SK-N-MC (cell line): ENCODE measurements at regions not wholly inside any gene's neighbourhood (a gene's known extent, or its start where the extent isn't known, plus 50 kb on each side); places are given as distances from the start of the nearest gene placed in this dataset.

Experiments used
- EZH2 ChIP-seq: fragments of 200-600 bp; sonication (generic); IDR thresholded peaks from one replicate; pipeline ENCODE4 v1.6.1; 2017; ENCODE audit warnings: antibody characterized with exemption
- POLR2AphosphoS5 ChIP-seq: IDR thresholded peaks from 2 replicates; pipeline ENCODE4 v1.6.1; 2012; ENCODE audit warnings: mild to moderate bottlenecking, low read depth, low read length, borderline replicate concordance

DNA sequence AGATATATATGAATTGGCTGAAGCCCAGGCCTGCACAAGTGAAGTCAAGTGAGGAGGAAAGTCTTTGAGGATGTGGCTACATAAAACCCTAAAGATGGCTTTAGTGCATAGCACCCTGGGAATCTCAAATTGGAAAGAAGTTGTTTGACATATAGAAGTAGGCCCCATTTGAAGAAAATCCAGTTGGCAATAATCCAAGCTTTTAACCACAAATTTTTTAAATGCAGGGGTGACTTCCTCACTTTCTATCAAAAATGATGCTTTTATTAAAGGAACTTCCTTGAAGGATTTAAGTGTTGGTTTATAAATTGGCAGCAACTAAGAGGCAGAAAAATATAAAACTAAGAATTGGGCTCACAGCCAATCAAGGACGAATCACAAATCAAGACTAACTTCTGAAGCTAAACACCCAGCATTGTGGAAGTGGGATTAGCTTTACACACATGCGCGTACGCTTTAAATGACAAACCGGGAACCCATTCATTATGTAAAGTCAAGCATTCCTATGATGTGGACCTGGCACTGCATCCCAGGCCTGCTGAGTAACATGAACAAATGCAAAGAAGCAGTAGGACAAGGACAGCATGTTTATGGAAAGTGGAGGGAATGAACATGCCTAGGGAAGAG is 63.3 kb downstream of the NOG start:
- TF ChIP-seq EZH2, result no peak
- TF ChIP-seq POLR2AphosphoS5, result no peak
